ENCODE measurements at regions not wholly inside any gene's neighbourhood (a gene's known extent, or its start where the extent isn't known, plus 50 kb on each side); places are given as distances from the start of the nearest gene placed in this dataset.
"Not testable (repeated sequence)": the region's sequence is repeated elsewhere in the genome, so short reads cannot be mapped to it uniquely, and the experiment has no call there.

- DNase-seq (ENCODE audit: low read depth in 2 of 2) = not testable (repeated sequence)
Measured at GRCh38 chr3:22743386-22743785, 459.7 kb upstream of the UBE2E2 start.

DNA sequence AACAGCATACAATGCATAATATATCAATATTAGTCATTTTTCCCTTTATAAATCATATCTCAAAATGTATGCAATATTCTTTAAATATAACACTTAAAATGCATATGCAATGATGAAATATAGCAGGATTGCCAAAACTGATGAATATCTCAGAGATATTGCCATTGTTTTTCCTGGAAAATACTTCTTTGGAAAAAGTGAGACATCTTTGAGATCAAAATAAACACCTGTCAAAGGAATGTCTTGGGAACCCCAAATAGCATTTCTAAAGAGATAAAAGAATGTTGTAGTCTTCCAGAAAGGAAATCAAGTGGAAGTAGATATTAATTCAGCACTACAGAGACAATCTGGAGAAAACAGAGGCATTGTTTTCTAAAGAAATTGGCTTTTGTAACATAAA lies 457.8 kb upstream of the UBE2E2 start:
- DNase-seq (ENCODE audit: low read depth in 2 of 2) = no peak

- DNase-seq (ENCODE audit: low read depth in 2 of 2) = no peak
Measured at GRCh38 chr3:22746221-22746620, 456.9 kb upstream of the UBE2E2 start.

DNA sequence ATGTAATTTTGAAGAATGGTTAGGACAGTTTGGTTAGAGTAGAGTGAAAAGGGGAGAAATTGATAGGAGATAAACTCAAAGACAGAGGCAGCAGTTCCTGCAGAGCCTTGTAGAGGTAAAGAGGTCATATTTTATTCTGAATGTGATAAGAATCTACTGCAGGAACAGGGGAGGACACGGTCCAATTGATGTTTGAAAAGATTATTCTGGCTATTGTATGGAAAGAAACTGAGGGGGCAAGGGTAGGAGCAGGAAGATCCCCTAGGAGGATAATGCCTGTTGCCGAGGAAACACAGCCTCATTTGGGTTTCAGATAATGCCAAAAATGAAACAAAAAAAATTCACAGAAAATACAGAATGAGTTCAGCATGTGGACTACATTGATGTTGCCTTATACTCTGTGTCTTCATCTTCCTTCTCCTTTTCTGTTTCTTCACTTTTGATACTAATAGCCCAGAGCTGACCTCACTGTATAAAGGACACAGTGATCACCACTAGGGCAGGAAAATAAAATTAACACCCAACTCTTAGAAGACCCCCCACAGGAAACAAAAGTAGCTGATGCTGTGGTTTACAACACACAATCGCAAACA lies 454.6 kb upstream of the UBE2E2 start:
- no peak for DNase-seq (ENCODE audit: low read depth in 2 of 2)

GRCh38 chr3:22759636-22760310 lies 443.4 kb upstream of the UBE2E2 start:
- no peak for DNase-seq (ENCODE audit: low read depth in 2 of 2)

DNA sequence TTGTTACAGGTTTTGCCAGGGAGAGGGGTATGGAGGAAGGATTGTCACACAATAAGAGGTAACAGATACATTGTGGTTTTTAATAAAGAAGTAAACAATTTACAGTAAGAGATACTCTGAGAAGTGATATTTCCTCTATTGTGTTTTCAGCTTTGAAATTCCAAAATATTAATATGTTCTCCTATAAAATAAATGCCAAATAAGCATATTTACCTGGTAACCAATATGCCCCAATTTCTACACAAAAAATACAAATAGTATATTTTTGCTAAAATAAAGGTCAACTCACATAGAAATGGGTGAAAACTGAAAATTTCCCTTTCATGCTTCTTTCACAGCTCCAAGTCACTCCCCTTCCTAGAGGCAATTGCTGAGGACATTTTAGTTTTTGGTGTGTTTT lies 437.4 kb upstream of the UBE2E2 start:
- DNase-seq (ENCODE audit: low read depth in 2 of 2) = no peak

- DNase-seq (ENCODE audit: low read depth in 2 of 2) = no peak
Measured at GRCh38 chr3:22777834-22778233, 425.3 kb upstream of the UBE2E2 start.

- DNase-seq (ENCODE audit: low read depth in 2 of 2) = no peak
Measured at GRCh38 chr3:22779737-22780136, 423.4 kb upstream of the UBE2E2 start.

- no peak for DNase-seq (ENCODE audit: low read depth in 2 of 2)
Measured at GRCh38 chr3:22792533-22792932, 410.6 kb upstream of the UBE2E2 start.

- DNase-seq (ENCODE audit: low read depth in 2 of 2) = no peak
Measured at GRCh38 chr3:22795917-22796316, 407.2 kb upstream of the UBE2E2 start.

- DNase-seq (ENCODE audit: low read depth in 2 of 2) = no peak
Measured at GRCh38 chr3:22798461-22798860, 404.7 kb upstream of the UBE2E2 start.

DNA sequence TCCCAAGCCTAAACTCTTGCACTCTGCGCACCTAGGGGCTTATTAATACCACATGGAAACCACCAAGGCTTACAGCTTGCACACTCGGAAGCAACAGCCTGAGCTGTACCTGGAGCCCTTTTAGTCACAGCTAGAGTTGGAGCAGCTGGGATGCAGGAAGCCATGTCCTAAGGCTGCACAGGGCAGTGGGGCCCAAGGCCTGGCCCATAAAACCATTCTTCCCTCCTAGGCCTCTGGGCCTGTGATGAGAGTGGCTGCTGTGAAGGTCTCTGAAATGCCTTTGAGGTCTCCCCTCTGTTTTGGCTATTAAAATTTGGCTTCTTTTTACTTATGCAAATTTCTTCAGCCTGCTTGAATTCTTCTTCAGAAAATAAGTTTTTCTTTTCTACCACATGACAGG lies 383.9 kb upstream of the UBE2E2 start:
- no peak for DNase-seq (ENCODE audit: low read depth in 2 of 2)

DNA sequence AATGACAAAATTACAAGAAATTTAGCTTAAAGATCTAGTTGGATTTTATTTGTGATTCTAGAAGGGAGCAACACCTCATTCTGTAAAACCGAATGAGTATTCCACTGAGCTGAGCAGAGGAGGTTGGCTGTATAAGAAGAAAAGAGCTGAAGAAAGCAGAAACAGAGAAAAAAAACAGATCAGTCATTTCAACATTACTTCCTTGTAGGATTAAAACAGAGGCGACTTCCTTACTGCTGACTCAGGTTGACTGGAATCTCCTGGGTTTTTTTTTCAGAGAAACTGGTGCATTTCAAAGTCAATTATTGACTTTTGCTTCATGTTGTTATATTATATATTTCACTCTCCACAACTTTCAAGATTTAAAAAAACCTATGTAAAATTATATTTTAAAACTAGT lies 368.1 kb upstream of the UBE2E2 start:
- no peak for DNase-seq (ENCODE audit: low read depth in 2 of 2)

DNA sequence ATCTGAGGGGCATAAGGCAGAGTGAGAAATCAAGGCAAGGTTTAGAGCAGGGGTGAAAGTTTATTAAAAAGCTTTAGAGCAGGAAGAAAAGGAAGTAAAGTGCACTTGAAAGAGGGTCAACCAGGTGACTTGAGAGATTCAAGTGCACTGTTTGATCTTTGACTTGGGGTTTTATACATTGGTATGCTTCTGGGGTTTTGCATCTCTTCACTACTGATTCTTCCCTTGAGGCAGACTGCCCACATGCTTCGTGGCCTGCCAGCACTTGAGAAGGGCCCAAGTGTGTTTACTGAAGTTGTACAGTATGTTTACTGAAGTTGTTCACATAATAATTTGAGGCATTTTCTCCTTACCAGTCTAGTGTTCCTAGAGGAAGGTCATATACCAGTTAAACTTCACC lies 367.0 kb upstream of the UBE2E2 start:
- no peak for DNase-seq (ENCODE audit: low read depth in 2 of 2)

GRCh38 chr3:22843854-22844253 lies 359.3 kb upstream of the UBE2E2 start:
- no peak for DNase-seq (ENCODE audit: low read depth in 2 of 2)

GRCh38 chr3:22846566-22846965 lies 356.6 kb upstream of the UBE2E2 start:
- DNase-seq (ENCODE audit: low read depth in 2 of 2) = no peak

- DNase-seq (ENCODE audit: low read depth in 2 of 2) = not testable (repeated sequence)
Measured at GRCh38 chr3:22849583-22849982, 353.5 kb upstream of the UBE2E2 start.

- DNase-seq (ENCODE audit: low read depth in 2 of 2) = no peak
Measured at GRCh38 chr3:22856811-22857210, 346.3 kb upstream of the UBE2E2 start.

DNA sequence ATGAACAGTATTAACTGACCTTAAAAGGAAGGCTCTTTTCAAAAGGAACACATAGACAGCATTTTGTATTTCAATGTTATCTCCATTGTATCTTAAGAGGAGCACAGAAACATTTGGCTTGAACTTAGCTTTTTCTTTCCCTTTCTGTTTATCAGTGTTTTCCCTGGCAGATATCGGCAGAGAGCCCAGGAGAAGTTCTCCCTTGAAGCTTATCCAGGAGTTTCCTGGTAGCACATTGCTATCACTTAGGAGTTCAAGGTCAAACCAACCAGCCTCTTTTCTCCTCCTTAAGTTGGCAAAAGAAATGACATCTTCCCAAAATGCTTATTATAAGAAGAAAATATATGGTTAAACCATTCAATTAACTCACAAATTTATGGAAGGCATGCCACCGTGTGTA lies 344.6 kb upstream of the UBE2E2 start:
- DNase-seq (ENCODE audit: low read depth in 2 of 2) = no peak

GRCh38 chr3:22859618-22860017 lies 343.5 kb upstream of the UBE2E2 start:
- DNase-seq (ENCODE audit: low read depth in 2 of 2) = no peak

- DNase-seq (ENCODE audit: low read depth in 2 of 2) = no peak
Measured at GRCh38 chr3:22861426-22861825, 341.7 kb upstream of the UBE2E2 start.

DNA sequence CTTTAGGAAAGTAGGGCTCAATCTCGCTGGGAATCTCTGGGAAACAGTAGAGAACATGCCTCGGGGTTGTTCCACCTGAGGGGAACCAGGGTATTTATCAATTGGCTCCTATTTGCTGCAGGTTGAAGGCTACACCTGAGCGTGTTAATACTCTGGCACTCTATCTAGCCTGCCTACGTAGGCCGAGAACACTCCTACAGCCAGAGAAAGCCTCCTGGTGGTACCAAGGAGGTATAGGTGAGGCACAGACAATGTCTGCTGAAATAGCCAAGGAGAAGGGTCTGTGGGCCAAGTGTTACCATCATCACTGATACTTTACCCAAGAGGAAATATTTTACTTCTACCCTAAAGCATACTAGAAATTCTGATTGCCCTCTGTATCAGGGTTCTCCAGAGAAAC lies 341.0 kb upstream of the UBE2E2 start:
- no peak for DNase-seq (ENCODE audit: low read depth in 2 of 2)

GRCh38 chr3:22882834-22883233 lies 320.3 kb upstream of the UBE2E2 start:
- DNase-seq (ENCODE audit: low read depth in 2 of 2) = not testable (repeated sequence)

GRCh38 chr3:22885039-22885438 lies 318.1 kb upstream of the UBE2E2 start:
- DNase-seq (ENCODE audit: low read depth in 2 of 2) = no peak
